ENCODE measurements at regions not wholly inside any gene's neighbourhood (a gene's known extent, or its start where the extent isn't known, plus 50 kb on each side); places are given as distances from the start of the nearest gene placed in this dataset.
"Not testable (repeated sequence)": the region's sequence is repeated elsewhere in the genome, so short reads cannot be mapped to it uniquely, and the experiment has no call there.

DNA sequence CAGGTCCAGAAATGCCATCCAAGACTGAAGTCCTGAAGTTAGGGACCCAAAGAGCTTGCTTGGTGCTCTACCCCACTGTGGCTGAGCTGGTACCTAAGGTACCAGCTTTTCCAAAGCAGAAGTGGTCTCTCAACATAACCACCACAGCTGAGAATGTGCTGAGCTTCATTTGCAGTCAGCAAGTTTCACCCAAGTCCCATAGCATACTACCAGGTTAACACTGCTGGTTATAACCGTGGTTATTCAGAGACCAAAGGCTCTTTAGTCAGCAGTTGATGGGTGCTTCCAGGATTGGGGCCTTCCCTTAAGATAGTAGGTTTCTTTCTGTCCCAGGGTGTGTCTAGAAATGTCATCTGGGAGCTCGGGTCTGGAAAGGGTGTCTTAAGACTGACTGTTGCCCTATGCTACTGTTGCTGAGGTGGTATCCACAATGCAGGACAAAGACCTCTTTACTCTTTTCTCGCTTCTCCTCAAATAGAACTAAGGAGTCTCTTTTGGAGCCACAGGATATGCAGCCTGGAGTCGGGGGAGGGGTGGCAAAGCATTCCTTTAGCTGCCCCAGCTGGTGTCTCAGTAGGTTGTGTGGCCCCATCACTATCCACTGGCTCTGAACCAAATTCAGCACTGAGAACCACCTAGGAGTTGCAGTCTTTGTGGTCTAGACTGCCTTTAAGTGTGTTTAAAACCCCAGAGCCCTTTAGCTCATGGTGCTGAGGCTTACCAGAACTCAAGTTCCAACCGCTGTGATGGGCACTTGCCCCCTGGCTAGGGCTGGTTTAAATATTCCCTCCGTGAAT is 354.9 kb upstream of the SEMA3C start:
- DNase-seq = no peak

DNA sequence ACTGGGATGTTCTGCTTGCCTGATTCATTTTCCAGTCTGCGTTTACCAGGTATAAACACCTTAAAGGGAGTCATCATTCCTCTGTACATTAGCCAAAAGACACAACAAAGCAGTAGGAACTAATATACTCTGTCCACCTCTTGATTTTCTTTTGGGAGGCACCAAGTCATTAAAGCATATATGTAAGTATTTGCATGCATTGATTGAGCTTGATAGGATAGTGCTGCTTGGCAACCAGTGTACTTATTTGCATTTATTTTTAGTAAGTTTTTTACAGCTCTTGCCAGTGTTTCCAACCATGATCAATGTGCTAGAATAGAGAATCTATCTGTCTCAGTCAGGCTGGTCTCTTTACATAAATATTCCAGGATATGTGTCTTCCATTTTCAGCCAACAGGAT is 353.3 kb upstream of the SEMA3C start:
- DNase-seq = no peak

DNA sequence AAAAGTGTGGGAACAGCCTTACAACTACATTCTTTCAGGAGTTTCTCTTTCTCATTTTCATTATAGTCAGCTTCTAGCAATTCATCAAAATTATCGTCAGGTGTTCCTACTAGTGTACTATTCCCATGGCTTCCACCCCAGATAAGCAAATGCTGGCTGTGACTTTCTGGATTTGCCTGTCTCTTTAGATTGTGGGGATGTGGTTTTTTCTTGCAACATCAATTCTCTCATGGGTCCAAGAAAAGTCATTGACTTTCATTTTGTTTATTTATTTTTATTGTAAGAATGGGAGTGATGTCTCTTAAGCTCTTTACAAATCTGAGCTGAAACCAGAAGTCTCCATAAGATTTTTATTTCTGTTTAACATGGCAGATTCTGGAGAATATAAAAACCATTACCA is 349.7 kb upstream of the SEMA3C start:
- no peak for DNase-seq

DNA sequence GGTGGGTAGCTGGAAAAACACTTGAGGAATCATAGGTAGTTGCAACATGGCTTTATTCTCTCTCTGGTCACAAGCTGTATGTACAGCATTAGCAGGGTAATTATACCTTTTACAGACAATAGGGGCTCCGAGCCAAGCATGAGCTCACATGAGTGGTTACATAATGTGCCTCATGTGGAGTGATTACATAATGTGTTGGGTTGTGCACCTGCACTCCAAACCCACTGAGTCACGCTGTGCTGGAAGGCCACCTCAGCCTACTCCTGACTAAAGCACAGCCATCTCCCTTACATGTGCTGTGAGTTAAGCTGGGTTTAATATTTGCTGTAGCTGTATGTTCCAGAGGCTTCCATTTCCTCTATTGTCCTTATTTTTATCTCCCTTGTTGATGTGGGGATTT is 348.7 kb upstream of the SEMA3C start:
- DNase-seq = no peak

DNA sequence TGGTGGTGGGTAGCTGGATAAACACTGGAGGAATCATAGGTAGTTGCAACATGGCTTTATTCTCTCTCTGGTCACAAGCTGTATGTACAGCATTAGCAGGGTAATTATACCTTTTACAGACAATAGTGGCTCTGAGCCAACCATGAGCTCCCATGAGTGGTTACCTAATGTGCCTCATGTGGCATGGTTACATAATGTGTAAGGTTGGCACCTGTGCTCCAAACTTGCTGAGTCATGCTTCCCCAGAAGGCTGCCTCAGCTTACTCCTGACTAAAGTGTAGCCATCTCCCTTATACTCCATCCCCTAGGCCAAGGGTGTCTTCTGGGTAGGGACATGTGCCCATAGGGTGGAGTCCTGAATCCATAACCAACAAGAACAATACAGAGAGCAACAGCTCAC is 345.3 kb upstream of the SEMA3C start:
- DNase-seq = no peak

DNA sequence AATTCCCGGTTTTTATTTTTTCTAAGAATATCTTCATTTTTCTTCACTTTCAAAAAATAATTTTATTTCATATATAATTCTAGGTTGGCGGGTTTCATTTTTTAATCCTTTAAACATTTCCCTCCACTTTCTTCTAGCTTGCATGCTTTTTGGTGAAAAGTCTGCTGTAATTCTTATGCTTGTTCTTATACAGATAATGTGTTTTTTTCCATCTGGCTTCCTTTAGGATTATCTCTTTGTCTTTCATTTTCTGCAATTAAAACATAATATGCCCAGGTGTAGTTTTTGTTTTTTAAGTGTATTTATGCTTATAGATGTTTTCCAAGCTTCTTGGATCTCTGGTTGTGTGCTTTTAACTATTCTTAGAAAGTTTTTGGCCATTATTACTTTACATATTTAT is 341.3 kb upstream of the SEMA3C start:
- DNase-seq = no peak

DNA sequence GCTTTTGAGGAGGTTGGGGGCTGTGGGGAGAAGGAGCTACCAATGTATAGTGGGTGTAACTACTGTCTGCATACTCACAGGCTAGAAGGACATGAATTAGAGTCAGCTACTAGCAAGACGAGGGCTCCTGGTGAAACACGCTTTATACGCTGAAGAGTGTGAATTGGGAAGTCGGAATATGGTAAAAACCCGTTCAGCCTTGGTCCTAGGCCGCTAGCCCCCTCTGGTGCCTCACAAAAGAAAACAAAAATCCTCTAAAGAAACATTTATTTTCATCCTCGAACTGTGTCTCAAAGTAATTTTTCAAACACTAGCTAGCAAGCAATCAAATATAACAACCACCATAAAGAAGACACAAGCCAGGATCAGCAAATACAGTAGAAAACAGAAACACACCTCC is 338.1 kb upstream of the SEMA3C start:
- DNase-seq = no peak

DNA sequence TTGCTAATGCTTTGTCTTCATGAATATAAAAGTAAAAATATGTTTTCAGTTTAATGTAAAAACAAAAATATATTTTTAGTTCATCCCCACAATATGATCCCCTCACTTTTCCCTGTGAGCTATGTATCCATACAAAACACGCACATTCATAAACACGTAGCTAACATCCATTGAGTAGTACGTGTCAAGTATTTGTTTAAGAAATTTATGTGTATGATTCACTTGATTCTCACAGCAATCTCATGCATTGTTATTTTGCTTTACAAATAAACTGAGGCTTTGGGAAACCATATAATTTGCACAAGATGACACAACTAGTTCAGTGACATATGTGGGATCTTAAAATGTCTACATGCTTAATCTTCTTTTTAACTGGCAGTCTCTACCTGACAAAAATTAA is 329.6 kb upstream of the SEMA3C start:
- DNase-seq = no peak

DNA sequence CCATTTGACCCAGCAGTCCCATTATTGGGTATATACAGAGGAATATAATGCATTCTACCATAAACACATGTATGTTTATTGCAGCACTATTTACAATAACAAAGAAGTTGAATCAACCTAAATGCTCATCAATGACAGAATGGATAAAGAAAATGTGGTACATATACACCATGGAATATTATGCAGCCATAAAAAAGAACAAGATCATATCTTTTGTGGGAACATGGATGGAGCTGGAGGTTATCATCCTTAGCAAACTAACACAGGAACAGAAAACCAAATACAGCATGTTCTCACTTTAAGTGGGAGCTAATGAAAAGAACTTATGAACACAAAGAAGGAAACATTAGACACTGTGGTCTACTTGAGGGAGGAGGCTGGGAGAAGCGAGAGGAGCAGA is 328.5 kb upstream of the SEMA3C start:
- not testable (repeated sequence) for DNase-seq

DNA sequence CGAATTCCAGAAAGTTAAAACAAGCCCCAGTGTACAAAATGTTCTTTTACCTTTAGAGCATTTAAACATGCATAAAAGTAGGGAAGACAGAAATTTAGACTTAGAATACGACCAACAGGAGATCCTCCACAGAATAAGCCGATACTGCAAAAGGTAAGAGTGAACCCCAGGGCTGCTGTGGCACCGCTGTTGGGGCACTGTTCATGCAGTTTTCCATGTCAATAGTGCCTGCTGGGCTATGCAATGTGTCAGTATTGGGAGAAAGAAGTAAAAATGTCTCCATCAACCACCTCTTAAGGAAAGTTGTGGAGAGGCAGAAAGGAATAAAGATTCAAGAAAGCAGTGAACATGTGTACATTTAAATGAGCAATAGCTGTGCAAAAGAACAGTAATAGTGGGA is 326.5 kb upstream of the SEMA3C start:
- no peak for DNase-seq

DNA sequence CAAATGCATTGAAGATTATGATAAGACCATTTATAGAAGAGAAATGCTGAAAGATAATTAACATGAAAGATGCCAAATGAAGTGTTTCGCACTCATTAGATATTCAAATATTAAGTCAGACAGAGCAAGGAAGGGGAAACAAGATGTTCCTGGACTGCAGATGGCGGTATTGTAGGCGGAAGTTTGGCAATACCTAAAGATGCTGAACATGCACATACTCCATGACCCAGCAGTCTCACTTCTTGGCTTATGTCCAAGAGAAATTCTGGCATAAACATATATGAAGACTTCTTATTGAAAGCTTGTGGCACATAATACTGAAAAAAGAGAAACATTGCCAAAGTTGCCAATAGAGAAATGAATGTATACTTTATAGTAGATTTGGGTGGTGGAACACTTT is 325.4 kb upstream of the SEMA3C start:
- DNase-seq = no peak

DNA sequence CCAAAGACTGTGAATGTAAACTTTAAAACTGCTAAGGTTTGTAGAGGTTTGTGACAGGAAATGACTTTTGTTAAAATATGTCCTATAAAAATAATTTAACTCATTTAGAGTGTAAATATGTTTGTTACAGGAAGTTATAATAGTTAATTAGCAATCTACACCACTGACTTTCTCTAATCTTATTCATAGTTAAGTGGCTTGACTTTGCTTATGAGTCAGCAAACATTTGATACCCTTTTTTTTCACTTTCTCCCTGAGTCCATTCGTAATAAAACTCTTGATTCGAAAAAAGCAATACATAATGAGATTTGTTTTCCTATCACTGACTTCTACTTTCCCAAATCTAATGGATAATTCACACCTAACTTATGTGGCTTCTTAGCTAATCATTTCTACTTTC is 317.7 kb upstream of the SEMA3C start:
- DNase-seq = no peak

DNA sequence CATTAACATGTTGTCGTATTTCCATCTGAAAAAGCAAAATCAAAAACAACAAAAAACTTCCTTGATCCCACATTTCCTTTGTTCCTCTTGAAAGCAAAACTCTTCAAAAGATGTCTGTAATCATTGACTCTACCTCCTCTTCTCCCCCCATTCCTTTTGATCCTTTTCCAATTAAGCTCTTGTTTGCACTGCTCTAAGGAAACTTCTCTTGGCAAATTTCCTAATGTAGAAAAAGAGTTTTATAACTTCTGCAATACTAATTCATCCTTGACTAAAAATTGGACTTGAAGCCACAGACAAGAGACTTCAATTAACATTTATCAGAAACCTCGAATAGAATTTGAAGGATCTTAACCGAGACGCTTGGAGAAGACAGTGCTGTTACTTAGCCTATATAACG is 317.1 kb upstream of the SEMA3C start:
- no peak for DNase-seq

DNA sequence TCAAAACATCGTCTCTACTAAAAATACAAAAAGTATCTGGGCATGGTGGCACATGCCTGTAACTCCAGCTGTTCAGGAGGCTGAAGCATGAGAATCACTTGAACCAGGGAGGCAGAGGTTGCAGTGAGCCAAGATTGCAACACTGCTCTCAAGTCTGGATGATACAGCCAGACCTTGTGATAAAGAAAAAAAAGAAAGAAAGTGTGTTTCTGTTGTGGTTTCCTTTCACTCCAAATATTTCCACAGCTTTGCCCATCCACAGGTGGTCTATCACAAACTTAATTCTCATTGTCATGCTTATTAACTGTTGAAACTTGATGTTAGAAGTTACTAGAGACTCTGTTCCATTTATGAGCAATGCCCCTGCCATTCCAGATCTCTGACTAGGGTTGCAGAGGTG is 316.0 kb upstream of the SEMA3C start:
- DNase-seq = no peak

DNA sequence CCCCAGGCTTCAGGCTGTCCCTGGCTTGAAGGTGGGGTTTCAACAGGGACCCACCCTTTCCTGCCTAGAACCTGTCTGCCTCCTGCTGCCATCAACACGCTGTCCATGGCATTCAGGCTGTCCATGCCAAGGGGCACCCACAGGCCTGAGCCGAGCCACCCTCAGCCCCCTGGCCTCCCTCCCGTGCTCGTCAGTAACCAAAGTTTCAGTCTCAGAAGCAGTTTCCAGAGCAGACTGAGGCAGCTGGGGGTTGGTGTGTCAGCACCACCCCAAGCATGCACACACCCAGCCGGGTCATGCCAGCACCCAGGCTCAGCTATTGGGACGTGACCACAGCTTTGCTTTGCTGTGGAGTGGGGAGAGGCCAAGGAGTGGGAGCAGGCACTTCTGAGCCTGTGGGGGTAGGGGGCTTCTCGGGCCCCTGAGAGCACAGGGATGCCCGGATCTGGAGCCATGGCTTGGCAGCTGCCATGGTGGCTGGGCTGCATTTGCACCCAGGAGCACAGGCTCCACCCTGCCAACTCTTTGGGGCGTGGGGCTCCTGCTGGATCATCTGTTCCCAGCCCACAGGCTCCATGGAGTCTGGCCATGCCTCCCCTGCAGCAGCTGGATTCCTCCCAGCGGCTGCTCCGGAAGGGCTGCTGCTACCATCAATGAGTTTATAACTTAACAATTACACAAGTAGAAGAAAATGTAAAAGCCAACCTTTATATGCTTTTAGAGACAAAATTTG is 314.5 kb upstream of the SEMA3C start:
- DNase-seq = no peak

DNA sequence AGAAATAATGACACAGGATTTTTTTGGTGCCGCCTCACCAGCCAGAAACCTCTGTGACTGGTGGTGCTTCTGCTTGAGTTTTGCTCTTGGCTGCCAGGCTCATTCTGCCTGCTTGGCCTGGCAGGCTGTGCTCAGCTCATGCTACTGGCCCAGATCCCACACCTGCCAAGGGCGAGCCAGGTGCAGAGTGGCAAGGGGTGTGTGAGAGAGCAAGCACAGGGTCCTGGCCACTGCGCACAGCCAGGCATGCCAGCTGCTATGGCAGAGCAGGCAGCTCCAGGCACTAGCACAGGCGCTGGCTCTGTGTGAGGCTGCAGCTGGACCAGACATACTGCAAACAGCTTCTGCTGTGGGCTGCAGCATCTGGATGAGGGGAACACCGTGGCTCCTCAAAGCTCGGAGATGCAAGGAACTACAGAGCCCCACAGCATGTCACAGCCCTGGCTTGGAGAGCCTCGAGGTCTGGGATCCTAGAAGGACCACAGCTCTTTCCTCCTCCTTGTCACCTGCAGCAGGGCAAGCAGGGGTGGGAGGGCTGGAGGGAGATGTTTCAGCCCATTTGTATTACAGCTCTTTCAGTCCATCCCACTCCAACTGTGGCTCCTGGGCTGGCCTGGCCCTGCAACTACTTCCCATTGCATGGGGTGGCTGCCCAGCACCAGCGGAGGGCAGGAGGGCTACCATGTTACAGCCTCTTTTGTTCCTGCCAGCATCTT is 313.4 kb upstream of the SEMA3C start:
- no peak for DNase-seq

DNA sequence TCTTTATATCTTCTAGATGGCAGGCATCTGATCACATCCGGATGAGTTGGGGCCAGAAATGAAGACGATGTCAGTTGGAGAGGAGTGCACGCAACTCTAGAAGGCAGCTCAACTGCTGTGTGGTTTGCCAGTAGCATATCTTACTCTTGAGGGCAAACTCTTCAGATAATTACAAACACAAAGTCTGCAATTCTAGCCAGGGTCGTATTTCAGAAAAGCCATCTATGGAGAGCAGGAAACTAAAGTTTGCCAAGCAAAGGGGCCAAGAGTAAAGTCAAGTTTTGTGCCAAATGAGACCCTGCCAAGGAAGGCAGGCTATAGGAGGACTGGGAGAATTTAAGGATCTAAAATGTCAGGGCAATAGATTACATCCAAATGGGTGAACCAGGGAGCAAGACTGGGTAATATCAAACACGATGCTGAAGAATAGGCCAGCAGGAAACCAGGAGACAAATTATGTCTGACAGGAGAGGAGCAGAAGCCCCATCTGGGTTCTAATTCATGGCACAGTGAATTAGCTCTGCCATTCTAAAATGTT is 312.5 kb upstream of the SEMA3C start:
- no peak for DNase-seq

DNA sequence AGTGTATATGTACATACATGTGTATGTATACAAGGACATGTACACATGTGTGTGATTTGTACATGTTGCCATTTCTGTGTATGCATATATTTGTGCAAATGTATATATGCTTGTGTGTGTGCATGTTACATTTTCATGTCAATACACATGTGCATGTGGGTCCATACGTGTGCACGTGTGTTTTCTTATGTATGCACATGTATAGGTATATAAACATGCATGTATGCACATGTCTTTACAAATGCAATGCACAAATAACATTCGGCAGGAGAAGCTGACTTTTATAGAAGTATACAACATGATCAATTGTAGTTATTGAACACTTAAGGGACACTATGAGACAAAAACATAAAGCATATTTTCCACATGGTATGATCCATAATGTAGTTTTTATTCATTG is 307.4 kb upstream of the SEMA3C start:
- no peak for DNase-seq

DNA sequence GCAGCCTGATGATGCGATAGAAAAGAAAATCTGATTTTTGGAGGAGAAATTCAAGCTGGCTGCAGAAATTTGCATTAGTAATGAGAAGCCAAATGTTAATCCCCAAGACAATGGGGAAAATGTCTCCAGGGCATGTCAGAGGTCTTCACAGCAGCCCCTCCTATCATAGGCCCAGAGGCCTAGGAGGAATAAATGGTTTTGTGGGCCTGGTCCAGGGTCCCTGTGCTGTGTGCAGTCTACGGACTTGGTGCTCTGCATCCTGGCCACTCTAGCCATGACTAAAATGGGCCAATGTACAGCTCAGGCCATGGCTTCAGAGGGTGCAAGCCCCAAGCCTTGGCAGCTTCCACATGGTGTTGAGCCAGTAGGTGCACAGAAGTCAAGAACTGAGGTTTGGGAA is 303.8 kb upstream of the SEMA3C start:
- DNase-seq = not testable (repeated sequence)

DNA sequence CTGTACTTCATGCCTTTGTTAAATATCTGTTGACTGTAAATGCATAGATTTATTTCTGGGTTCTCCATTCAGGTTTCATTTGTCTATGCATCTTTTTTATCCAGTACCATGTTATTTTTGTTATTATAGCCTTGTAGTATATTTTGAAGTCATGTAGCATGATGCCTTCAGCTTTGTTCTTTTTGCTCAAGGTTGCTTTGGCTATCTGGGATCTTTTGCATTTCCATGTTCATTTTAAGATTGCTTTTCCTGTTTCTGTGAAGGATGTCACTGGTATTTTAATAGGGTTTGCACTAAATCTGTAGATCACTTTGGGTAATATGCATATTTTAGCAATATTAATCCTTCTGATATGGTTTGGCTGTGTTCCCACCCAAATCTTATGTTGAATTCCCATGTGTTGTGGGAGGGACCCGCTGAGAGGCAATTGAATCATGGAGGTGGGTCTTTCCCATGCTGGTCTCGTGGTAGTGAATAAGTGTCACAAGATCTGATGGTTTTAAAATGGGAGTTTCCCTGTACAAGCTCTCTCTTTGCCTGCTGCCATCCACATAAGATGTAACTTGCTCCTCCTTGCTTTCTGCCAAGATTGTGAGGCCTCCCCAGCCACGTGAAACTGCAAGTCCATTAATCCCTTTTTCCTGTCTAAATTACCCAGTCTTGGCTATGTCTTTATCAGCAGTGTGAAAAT is 302.8 kb upstream of the SEMA3C start:
- no peak for DNase-seq

DNA sequence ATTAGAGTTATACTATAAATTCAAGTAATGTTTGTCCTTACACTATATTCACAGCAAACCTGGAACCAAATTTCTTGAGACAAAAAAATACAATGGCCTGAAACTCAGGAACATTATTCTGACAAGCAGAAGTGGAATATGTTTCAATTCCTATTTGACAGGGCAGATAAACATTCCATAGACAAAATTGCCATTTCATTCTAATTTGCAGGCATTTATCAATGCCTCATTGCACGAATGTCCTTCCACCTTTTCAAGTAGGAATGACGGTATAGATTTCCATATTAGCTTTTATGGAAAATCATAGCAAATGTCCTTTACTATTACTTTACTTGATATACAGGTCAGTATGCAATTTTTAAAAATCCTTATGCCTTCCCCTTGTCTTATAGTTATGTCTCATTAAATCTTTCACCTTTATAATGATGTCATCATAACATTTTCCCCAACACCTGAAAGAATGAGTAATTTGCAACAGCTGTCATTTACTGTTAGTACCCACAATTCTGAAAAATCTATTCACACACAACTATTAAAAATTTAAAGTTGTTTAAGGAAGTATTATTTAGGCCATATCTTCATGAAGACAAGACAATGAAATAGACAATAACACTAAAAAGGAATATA is 299.7 kb upstream of the SEMA3C start:
- no peak for DNase-seq

DNA sequence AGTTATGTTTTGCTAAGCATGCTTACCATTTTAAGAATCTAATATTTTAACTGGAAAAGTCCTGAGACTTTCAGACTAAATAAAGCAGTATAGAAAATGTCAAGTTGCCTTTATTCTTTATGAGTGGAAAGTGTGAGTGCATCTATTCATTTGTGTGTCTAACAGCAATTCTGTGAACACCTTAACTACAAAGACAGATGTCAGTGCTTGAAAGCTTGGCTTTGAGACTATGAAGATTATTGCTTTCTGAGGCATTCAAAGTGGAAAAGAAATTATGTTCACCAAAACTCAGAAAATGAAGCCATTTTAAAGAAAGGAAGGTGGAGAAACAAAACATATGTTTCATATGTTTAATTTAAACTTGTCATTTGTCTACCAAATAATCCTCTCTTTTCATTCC is 294.5 kb upstream of the SEMA3C start:
- no peak for DNase-seq

DNA sequence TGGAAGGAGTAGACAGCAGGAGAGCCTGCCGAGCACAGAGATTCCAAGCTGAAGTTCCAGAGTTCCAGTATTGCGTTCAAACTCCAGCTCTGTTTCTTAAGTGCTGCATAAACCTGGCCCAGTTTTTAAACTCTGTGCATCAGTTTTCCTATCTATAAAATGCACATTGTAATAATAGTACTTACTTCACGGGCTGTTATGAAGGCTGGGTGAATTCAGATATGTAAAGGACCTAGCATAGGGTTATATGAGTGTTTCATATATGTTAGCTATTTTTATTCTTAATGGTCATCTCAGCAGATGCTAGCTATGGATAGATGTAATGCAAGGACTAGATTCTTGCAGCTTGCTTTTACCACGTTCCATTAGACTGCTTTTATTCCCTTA is 293.1 kb upstream of the SEMA3C start:
- no peak for DNase-seq

All from T1000 (cell line).